Breast epithelium (tissue), 3 donors: ENCODE measurements at regions not wholly inside any gene's neighbourhood (a gene's known extent, or its start where the extent isn't known, plus 50 kb on each side); places are given as distances from the start of the nearest gene placed in this dataset.

ENCODE experiments used
- POLR2AphosphoS5 ChIP-seq, 3 donors: sonication (generic); formaldehyde crosslinking; IDR thresholded peaks; one replicate each; pipeline ENCODE4 v1.6.1; 2017; ENCODE audit warnings: antibody characterized with exemption in 3 of 3
- TF ChIP-seq, protein P1 (sequence below), 3 donors: fragments of 450-650 bp; IDR thresholded peaks; one replicate each; pipeline ENCODE4 v1.5.1; 2016 to 2017; ENCODE audit warnings: antibody characterized with exemption in 3 of 3, mild to moderate bottlenecking in 3 of 3, moderate library complexity in 3 of 3

GRCh38 chr6:94417363-94417762 is 998.0 kb upstream of the EPHA7 start:
- TF ChIP-seq, protein P1, sequence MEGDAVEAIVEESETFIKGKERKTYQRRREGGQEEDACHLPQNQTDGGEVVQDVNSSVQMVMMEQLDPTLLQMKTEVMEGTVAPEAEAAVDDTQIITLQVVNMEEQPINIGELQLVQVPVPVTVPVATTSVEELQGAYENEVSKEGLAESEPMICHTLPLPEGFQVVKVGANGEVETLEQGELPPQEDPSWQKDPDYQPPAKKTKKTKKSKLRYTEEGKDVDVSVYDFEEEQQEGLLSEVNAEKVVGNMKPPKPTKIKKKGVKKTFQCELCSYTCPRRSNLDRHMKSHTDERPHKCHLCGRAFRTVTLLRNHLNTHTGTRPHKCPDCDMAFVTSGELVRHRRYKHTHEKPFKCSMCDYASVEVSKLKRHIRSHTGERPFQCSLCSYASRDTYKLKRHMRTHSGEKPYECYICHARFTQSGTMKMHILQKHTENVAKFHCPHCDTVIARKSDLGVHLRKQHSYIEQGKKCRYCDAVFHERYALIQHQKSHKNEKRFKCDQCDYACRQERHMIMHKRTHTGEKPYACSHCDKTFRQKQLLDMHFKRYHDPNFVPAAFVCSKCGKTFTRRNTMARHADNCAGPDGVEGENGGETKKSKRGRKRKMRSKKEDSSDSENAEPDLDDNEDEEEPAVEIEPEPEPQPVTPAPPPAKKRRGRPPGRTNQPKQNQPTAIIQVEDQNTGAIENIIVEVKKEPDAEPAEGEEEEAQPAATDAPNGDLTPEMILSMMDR (IDR thresholded peaks at IDR 0.05) = no peak
- no peak for TF ChIP-seq POLR2AphosphoS5 (IDR thresholded peaks at IDR 0.05)
